GM18499 (cell line): ENCODE measurements at regions not wholly inside any gene's neighbourhood (a gene's known extent, or its start where the extent isn't known, plus 50 kb on each side); places are given as distances from the start of the nearest gene placed in this dataset.
"Not testable (repeated sequence)": the region's sequence is repeated elsewhere in the genome, so short reads cannot be mapped to it uniquely, and the experiment has no call there.

Experiments used
- ATAC-seq: cut with Tn5 transposase; IDR thresholded peaks from one replicate; pipeline ENCODE4 v1.9.1; 2021; ENCODE audit warnings: moderate number of reproducible peaks; ENCODE audit not compliant: insufficient read depth, unreplicated experiment

- not testable (repeated sequence) for ATAC-seq
Observed at GRCh38 chr7:91790646-91791045, 89.9 kb downstream of the MTERF1 start.

- ATAC-seq = no peak
Observed at GRCh38 chr7:91796122-91796521, 84.4 kb downstream of the MTERF1 start.

GRCh38 chr7:91798425-91798824 lies 82.1 kb downstream of the MTERF1 start:
- no peak for ATAC-seq

- ATAC-seq = no peak
Observed at GRCh38 chr7:91800389-91800788, 80.1 kb downstream of the MTERF1 start.

GRCh38 chr7:91801331-91801983 lies 79.0 kb downstream of the MTERF1 start:
- no peak for ATAC-seq

- no peak for ATAC-seq
Observed at GRCh38 chr7:91811236-91811635, 69.3 kb downstream of the MTERF1 start.

GRCh38 chr7:91811641-91812040 lies 68.9 kb downstream of the MTERF1 start:
- ATAC-seq = no peak

GRCh38 chr7:91812388-91812787 lies 68.1 kb downstream of the MTERF1 start:
- ATAC-seq = no peak

- no peak for ATAC-seq
Observed at GRCh38 chr7:91814189-91814588, 66.3 kb downstream of the MTERF1 start.
